NCI-H748 (cell line): ENCODE measurements at regions not wholly inside any gene's neighbourhood (a gene's known extent, or its start where the extent isn't known, plus 50 kb on each side); places are given as distances from the start of the nearest gene placed in this dataset.

ENCODE experiments used
- DNase-seq: peaks from one replicate; lab custom pipeline; 2025; ENCODE audit not compliant: unreplicated experiment; lab: John Stamatoyannopoulos, UW

DNA sequence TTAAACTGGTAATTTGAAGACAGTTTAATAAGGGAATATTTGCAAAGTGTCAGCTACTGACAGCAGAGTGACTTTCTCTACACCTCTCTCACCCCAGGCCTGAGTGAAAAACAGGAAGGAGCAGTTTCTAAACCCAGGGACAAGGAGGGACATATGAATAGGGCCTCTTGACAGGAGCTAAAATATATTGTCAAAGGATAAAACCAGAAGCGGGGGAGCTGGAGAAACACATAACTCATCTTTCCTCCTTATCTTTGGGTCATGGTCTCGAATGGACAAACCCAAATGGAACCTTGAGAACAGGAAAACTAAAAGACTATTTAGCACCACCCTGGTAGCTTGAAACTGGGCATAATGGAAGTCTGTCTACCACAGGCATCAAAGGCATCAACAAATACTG is 197.5 kb upstream of the FOXA2 start:
- DNase-seq: no peak

DNA sequence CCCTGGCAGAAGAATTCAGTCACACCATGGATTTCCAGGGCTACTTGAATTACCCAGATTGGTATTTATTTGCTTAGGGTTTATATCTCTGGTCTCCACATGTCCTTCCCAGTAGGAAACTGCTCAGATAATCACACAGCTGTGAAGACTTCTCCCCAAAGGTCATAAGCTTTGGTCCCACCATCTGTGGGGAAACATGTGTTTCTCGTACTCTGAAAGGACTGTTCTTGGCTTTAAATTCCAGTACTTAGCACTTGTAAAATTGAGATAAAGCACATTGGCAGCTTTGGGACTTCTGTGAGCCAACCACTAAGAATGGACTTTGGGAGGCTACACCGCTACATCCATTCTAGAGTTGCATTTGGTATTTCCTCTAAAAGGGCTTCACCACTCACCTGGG is 205.3 kb upstream of the FOXA2 start:
- no peak for DNase-seq

DNA sequence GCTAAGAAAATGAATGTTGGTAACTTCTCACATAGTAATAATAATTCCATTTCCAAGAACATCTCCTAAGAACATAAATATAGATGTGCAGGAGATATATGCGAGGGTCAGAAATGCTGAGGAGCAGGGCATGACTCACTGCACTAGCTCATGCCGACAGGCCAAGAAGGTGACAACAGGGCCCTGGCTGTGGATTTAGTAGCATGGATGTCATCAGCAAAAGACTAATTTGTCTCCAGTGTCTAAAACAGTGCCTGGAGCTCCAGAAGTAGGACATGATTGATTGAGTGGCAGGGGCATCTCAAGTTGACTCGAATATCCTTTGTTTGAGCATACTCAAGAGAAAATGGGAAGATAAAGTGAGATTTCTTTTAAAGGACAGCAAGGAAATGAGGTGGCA is 207.0 kb upstream of the FOXA2 start:
- no peak for DNase-seq

DNA sequence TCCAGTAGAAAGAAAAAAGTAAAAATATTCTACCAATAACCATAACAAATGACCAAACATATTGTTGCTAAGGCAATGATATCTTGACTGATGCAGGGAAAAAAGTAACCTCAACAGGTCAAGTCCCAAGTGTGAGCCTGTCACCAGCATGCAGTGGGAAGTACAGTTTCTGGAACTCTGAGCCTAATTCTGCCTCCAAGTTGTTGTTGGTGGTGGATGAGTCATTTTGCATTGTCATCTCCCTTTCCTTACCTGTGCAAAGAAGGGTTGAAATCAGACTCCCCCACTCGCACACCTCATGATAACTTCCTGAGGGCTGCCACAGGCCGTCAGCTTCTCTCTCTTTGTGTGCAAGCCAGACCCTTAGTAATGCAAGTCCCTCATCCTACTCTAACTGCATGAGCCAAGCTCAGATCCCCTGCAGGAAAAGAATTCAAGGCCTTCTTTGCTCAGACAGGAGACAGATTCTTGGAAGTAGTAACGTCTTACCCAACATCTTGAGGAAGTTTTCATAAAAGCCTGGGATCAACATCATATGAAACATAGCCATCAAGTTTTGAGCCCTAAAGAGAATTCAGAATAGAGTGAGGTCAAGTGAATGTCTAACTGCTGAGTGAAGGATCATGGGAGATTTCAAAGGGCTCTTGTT is 207.6 kb upstream of the FOXA2 start:
- DNase-seq: no peak

DNA sequence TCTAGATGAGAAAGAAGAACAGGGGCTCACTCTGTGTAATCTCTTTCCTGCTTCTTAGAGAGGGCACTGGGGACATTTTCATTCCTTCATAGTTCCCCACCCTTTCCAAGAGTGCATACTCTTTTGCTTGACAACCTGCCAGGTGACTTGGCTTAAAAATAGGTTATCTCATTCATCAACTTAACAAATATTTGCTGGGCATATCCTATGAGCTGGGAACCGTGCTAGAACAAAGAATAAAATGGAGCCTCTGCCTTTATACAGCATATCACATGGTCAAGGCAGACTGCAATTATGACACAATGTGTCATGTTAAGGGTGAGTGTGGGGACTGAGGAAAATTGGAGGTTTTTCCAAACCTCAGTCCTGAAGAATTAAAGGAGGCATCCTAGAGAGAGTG is 209.8 kb upstream of the FOXA2 start:
- peak; percentile 72 for DNase-seq

DNA sequence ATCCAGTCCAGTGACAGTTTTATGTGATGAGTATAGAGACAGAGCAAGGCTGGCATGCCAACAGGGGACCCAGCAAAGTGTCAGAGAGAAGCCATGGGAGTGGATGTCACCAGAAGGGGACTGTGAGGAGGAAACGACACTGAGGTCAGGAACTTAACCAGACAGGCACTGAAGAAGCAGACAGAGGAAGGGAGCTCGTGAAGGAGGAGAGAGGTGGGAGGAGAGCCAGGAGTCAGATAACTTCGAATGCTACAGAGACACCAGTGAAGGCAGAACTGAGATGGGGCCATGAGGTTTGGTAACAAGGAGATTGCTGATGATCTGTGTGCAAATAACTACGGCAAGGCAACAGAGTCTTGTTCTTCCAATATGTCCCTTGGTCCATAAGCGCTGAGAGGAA is 211.1 kb upstream of the FOXA2 start:
- peak; percentile 19 for DNase-seq

DNA sequence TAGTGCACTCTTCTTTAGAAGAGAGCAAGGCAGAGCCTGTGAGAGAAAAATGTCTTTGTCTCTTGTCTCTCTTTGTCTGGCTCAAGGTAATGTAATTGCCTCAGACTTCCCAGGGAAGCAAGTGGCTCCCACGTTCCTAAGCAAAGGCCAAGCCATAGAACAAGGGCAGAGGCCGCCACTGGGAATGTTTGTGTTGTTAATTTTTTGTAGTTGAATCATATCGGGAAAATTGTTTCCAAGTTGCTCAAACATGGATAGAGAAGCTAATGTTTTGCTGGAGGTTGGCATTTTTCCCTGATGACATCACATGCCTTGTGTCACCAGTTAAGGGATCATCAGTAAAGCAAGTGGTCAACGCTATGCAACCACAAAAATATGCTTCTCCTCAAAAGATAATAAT is 211.5 kb upstream of the FOXA2 start:
- DNase-seq: no peak

DNA sequence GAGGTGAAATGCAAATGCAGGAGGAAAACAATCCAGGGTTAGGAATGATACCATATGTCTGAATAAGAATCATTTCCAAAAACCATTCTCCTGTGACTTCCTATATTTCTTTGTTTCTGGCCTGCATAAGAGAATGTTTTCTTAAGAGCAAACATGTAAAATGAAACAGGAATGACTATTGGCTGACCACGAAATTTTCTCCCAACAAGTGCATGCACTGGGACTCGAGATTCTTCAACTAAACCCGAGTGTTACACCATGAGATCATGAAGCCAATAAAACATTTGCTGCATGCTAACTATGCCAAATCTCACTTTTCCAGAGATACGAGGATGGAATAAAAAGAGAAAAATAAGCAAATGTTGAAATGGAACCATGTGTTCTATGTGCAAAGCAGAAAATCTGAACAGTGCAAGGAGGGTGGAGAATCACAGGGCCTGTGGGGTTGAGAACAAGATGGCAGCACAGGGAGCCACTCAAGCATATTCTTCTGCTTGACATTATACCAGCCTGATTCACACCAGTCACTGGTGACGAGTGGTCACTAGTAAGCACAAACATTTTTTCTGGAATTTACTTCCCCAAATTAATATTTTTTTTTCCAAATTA is 212.2 kb upstream of the FOXA2 start:
- DNase-seq: no peak

DNA sequence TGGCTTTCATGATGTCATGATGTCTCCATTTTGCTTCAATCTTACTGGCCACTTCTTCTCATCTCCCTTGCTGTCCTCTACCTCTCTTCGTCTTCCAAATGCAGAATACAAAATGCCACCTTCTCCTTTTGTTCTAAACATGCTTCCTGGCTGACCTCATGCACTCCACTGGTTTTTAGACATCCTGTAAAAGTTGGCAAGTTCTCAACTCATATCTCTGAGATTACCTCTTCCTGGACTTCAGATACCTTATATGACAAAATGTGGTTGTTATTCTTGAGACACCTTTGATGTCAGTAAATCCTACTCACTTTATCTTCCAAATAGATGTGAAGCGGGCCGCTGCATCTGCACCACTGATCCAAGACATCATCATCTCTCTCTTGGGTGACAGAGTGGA is 212.7 kb upstream of the FOXA2 start:
- DNase-seq: no peak

DNA sequence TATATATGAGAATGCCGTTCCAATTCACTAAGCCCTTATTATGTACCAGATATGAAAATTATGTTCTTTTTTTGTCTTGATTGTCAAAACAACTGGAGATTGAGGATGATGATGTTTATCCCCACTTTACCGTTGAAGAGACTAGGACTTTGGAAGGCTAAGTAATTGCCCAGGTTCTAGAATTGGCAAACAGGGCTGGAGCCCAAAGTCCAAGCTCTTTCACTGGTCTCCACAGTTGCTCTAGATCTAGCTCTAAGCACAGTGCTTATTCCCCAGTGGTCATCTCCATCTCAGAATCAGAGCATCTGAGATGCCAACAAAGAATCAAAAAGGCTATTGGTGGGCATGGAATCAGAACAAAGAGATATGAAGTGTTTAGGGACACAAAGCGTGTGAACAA is 215.3 kb upstream of the FOXA2 start:
- DNase-seq: no peak

DNA sequence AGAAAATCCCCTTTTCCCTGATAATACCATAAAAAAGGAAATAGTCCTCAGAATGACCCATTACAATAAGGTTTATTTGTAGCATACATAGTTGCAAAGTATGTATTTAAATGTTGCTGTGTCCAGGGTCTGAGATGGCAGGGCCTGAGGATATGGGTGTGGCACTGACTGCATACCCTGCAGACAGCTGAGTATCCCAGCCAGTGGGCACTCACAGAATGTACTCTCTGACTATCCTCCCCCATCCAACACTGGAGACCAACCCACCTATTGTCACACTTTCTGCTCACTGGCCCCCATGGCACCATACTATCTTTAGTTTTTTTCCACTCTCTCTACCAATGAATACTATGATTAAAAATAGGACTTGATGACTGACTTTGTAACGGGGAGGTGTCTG is 215.8 kb upstream of the FOXA2 start:
- no peak for DNase-seq

DNA sequence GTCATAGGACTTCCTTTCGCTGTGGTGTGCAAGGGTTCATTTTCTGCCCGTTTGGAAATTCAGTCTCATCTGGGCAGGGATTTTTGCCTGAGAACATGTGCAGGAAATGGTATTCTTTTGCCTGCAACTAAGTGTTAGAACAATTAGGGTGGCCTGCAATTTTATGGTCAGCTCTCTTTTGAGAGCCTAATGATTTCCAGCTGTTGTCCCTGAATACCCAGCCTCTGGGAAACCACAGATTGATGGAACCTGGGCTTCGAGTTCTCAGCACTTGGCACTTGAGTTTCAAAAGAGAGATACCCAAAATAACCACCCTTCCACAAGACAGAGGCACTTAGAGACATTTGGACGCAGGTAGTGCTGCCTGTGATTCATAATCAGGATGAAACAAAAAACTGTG is 217.2 kb upstream of the FOXA2 start:
- DNase-seq: peak; percentile 31

DNA sequence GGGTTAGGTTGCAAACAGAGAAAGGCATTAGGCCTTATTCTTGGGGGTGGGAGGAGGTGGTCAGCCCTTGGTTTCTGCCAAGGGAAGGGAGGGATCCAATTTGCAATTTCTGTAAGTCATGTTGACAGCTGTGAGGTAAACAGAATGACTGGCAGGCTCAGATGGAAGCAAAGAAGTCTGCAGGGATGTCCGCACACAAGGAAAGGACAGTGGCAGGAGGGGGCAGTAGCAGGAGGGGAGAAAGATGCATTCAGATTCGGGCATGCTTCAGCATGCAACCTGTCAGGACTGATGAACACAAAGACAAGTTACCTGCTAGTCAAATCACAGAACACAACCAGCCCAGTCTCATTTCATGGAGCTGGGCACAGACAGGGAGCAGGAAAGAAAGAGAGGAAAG is 217.9 kb upstream of the FOXA2 start:
- DNase-seq: no peak

DNA sequence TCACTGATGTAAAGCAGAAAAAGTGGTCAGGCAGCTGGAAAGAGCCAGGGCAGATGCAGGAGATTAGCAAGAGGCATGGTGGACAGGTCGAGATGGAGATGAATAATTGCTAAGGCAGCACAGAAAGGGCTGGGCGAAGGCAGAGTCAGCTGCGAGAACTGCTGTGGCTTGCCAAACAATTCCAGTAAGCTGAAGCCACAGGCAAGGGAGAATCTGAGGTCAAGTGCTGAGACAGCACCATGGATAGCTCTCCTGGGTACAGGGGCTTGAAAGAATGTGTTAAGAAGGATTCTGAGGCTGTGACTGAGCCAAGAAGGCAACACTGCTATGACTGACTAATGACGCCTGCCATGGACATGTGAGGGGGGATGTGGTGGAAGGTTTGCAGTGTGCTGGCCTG is 220.8 kb upstream of the FOXA2 start:
- DNase-seq: no peak

DNA sequence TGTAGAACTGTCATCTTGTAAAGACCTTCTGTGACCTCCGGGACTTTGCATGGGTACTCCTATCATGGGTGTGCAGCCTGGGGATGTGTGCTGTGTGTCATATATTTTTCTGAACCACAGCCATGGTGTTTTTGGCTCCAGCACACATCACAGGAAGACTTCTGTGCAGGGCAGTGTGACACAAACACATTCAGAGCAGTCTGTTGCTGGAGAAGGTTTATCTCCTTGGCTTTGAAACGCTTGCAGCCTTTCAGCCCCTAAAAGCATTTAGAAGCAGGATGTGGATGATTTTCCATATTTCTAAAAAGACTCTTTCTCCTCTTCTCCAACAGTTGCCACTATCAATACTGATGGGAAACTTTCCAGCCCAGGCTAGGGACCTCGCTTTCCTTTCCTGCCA is 221.6 kb upstream of the FOXA2 start:
- DNase-seq: no peak

DNA sequence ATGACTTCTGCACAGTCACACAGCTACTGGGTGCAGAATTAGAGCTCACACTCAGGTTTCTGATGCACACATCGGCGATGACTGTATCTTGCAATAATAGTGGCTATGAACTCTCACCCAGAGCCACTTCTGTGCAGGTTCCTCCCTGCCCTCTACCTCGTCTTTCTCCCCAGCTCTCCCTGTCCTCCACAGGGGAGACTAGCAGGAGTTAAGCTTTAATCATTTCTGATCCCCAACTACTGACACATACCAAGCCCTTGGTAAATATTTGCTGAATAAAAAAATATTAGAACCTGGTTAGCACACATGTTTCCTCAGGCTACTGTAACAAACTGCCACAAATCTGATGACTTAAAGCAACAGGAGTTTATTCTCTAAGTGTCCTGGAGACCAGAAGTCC is 222.7 kb upstream of the FOXA2 start:
- no peak for DNase-seq

DNA sequence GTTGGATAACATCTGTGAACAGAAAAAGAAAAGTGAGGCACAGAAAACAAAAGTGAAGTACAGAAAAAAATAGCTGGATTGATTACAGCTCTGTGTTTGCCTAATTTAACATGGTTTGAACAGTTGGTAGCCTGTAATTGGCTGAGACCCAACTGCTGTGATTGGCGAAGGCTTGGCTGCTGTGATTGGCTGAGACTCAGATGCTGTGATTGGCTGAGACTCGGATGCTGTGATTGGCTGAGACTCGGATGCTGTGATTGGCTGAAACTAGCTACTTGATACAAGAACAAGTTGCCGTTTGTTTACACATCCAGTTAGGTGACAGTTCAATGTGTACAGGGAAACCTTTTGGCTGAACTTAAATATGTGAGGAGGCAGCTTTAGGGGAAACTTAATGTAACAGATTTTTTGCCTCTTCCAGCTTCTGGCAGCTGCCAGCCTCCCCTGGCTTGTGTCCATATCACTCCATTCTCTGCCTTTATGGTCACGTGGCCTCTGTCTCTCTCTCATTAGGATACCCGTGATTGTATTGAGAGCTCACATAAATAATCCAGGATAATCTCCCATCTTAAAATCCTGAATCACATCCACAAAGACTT is 223.4 kb upstream of the FOXA2 start:
- peak; percentile 49 for DNase-seq

DNA sequence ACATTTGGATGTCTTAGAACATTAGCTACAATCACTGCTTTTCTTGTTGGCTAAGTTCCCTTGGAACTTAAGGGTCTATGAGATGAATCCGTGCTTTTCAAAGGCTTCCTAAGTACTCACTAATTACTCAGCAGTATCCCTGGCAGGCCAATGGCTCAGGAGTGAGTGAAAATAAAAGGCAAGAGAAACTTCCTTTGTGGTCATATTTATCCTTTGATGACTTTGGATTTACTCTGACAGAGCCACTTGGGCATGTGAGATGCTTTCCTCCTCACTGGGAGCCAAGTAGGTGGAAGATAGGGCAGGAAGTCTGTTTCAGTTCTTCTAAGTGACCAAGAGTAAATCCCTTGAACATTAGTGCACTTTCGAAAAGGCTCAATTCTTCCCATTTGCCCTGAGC is 224.3 kb upstream of the FOXA2 start:
- no peak for DNase-seq

DNA sequence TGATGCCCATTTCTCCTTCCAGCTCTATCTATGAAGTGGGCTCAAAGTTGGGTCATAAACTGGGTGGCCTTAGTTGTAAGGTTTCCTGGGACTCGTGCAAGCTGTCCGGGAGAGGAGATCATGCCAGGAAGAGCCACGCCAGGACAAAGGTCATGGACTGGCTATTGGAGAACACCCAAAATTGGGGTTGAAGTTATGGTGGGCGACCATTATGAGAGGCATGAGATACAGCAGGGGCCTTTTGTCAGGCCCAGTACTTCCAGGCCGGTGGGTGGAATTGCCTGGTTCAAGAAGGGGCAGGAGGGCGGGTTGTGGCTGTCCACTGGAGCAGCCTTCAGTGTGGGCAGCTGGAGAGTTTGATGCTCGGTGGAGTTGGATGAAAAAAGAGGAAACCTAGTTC is 225.1 kb upstream of the SSTR4 start:
- DNase-seq: no peak

DNA sequence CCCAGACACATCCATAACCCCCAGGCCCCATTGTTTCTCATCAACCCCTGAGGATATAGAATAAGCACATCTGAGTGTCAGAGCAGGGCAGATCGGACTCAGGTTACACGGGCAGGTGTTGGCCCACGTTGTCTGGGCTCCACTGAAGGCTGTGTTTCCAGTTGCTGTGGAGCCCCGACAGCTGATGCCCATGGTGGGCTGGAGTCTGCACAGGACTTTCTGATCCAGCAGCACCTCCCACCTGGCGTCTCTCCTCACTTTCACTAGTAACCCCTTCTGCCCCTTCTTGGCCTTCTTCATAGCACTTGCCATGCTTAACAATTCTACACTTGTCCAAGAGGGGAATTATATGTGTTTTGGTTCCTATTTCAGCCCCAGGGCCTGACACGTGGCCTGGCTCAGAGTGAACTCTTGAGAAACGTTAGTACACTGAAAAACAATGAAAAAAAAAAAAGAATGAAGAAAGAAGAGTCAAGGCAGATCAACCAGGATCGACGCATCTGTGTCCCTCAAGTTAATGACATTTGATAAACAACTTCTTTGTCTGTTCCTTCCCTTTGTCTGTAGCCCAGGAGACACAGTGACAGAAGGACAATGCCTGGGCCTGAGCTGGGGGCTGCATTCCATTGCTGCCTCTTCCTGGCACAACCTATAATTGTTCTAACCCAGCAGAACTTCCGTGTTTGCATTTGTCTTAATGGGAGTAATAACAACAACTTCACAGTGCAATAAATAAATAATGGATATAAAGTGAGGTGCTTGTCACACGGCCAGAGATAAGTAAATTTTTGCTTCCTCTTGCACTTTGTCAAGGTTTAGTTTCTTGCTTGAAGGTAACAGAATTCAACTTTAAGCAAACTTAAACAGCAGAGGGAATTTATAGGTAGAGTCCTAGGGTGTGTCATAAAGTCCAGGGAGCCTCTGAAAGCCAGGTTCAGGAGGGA is 224.2 kb upstream of the SSTR4 start:
- DNase-seq: peak; percentile 33

DNA sequence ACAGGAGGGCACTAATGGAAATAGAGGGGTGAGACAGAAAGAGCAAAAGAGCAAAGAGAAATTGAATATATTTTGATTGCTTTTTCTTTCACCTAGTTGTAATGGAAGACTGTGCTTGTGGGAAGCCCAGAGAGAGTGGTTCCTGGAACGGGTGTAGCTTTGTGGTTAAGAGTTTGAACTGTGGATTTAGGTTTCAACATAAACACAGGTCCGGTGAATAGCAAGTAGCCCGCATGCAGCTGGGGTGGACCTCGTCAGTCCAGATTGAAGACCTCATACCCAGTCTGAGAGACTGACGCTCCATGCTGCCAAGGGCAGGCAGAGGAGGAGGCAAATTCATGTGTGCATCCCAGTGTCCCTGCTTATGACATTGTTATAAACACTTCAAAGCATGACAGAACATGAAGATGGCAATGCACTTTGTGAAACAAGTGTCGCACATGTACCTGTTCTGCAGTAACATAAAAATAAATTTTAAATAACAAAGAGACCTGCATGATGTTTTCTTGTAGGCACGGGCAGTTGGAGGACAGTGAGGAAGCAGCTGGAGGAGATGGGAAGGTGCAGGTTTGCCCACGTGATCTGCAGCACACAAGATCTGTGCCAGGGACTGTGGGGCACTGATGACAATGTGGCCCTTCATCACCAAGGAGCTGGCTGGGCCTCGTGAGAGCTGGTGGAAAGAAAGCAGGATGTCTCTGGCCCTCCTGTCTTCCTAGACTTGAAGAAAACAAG is 220.5 kb upstream of the SSTR4 start:
- no peak for DNase-seq
